Astrocyte (in vitro differentiated cells and primary cell): ENCODE measurements at regions not wholly inside any gene's neighbourhood (a gene's known extent, or its start where the extent isn't known, plus 50 kb on each side); places are given as distances from the start of the nearest gene placed in this dataset.
"Not testable (repeated sequence)": the region's sequence is repeated elsewhere in the genome, so short reads cannot be mapped to it uniquely, and the experiment has no call there.

Source experiments
- CTCF ChIP-seq: IDR thresholded peaks from 2 replicates; pipeline ENCODE4 v1.5.1; 2011; ENCODE audit warnings: low read depth, mild to moderate bottlenecking, inconsistent platforms, low read length, moderate library complexity; ENCODE audit not compliant: insufficient read depth
- EZH2 ChIP-seq: IDR thresholded peaks from 2 replicates; pipeline ENCODE4 v1.6.1; 2012; ENCODE audit warnings: mild to moderate bottlenecking, low read length, inconsistent platforms; ENCODE audit not compliant: insufficient read depth

- not testable (repeated sequence) for TF ChIP-seq EZH2, CTCF
These were observed 192.0 kb downstream of the LAT start for GRCh38 chr16:29176822-29177202.
